Ishikawa (cell line): ENCODE measurements at regions not wholly inside any gene's neighbourhood (a gene's known extent, or its start where the extent isn't known, plus 50 kb on each side); places are given as distances from the start of the nearest gene placed in this dataset.

Experiments
- CEBPB ChIP-seq: IDR thresholded peaks from 2 replicates; pipeline ENCODE4 v1.6.1; 2012
- CREB1 ChIP-seq: IDR thresholded peaks from 2 replicates; pipeline ENCODE4 v1.6.1; 2012; ENCODE audit warnings: low read depth
- EGR1 ChIP-seq: IDR thresholded peaks from 2 replicates; pipeline ENCODE4 v1.6.1; 2012
- EP300 ChIP-seq: IDR thresholded peaks from 2 replicates; pipeline ENCODE4 v1.6.1; 2012; ENCODE audit warnings: borderline replicate concordance
- FOXM1 ChIP-seq: IDR thresholded peaks from 2 replicates; pipeline ENCODE4 v1.6.1; 2012; ENCODE audit warnings: low read depth, borderline replicate concordance
- NFIC ChIP-seq: IDR thresholded peaks from 2 replicates; pipeline ENCODE4 v1.6.1; 2012
- RAD21 ChIP-seq: IDR thresholded peaks from 2 replicates; pipeline ENCODE4 v1.6.1; 2012; ENCODE audit warnings: low read depth
- TAF1 ChIP-seq: IDR thresholded peaks from 2 replicates; pipeline ENCODE4 v1.6.1; 2012; ENCODE audit warnings: low read depth, mild to moderate bottlenecking
- TCF12 ChIP-seq: IDR thresholded peaks from 2 replicates; pipeline ENCODE4 v1.6.1; 2012; ENCODE audit warnings: low read depth
- TEAD4 ChIP-seq: IDR thresholded peaks from 2 replicates; pipeline ENCODE4 v1.6.1; 2012
- YY1 ChIP-seq: IDR thresholded peaks from 2 replicates; pipeline ENCODE4 v1.6.1; 2012; ENCODE audit warnings: low read depth
- ZBTB7A ChIP-seq: IDR thresholded peaks from 2 replicates; pipeline ENCODE4 v1.6.1; 2012; ENCODE audit warnings: low read depth
- TF ChIP-seq, protein P1 (sequence below): IDR thresholded peaks from 2 replicates; pipeline ENCODE4 v1.6.1; 2012
- TF ChIP-seq, protein P2 (sequence below): IDR thresholded peaks from 2 replicates; pipeline ENCODE4 v1.6.1; 2012; ENCODE audit warnings: low read depth, mild to moderate bottlenecking
- TF ChIP-seq, protein P3 (sequence below): IDR thresholded peaks from 2 replicates; pipeline ENCODE4 v1.6.1; 2012

GRCh38 chr6:54681267-54681666 is 165.3 kb upstream of the FAM83B start:
- TF ChIP-seq NFIC: no peak
- TF ChIP-seq, protein P1, sequence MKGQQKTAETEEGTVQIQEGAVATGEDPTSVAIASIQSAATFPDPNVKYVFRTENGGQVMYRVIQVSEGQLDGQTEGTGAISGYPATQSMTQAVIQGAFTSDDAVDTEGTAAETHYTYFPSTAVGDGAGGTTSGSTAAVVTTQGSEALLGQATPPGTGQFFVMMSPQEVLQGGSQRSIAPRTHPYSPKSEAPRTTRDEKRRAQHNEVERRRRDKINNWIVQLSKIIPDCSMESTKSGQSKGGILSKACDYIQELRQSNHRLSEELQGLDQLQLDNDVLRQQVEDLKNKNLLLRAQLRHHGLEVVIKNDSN: no peak
- no peak for TF ChIP-seq EP300

DNA sequence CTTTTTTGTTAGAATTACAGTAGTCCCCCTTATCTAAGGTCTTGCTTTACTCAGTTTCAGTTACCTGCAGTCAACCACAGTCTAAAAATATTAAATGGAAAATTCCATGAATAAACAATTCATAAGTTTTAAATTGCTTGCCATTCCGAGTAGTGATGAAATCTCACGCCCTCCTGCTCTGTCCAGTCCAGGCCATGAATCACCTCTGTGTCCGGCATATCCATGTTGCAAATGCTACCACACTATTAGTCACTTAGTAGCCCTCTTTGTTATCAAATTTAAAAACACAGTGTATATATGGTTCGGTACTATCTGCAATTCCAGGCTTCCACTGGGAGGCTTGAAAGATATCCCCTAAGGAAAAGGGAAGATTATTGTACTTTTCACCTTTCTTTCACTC is 164.6 kb upstream of the FAM83B start:
- no peak for TF ChIP-seq CREB1
- TF ChIP-seq ZBTB7A: no peak
- TF ChIP-seq TEAD4: no peak
- TF ChIP-seq, protein P2, sequence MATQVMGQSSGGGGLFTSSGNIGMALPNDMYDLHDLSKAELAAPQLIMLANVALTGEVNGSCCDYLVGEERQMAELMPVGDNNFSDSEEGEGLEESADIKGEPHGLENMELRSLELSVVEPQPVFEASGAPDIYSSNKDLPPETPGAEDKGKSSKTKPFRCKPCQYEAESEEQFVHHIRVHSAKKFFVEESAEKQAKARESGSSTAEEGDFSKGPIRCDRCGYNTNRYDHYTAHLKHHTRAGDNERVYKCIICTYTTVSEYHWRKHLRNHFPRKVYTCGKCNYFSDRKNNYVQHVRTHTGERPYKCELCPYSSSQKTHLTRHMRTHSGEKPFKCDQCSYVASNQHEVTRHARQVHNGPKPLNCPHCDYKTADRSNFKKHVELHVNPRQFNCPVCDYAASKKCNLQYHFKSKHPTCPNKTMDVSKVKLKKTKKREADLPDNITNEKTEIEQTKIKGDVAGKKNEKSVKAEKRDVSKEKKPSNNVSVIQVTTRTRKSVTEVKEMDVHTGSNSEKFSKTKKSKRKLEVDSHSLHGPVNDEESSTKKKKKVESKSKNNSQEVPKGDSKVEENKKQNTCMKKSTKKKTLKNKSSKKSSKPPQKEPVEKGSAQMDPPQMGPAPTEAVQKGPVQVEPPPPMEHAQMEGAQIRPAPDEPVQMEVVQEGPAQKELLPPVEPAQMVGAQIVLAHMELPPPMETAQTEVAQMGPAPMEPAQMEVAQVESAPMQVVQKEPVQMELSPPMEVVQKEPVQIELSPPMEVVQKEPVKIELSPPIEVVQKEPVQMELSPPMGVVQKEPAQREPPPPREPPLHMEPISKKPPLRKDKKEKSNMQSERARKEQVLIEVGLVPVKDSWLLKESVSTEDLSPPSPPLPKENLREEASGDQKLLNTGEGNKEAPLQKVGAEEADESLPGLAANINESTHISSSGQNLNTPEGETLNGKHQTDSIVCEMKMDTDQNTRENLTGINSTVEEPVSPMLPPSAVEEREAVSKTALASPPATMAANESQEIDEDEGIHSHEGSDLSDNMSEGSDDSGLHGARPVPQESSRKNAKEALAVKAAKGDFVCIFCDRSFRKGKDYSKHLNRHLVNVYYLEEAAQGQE: no peak

DNA sequence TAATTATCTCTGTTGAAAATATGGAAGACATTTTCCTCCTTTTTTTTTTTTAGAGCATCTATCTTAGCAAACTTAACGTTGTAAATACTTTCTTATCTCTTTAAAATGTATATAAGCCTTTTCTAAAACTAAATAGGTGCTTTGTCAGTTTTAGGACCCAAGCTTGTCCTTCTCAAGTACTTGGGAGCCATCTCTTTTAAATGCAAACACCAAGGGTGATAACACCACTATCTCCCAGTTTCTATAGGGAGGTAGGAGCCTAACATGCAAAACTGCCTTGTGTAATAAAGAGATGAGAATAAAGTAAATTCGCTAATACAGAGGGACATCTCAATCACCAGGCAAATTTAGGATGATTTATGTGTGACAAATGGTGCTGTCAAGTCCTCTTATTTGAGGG is 157.0 kb upstream of the FAM83B start:
- no peak for TF ChIP-seq RAD21
- no peak for TF ChIP-seq CEBPB
- no peak for TF ChIP-seq TCF12
- TF ChIP-seq EGR1: no peak
- no peak for TF ChIP-seq CREB1
- TF ChIP-seq TEAD4: no peak
- no peak for TF ChIP-seq YY1
- no peak for TF ChIP-seq EP300

GRCh38 chr6:54690596-54690995 is 156.0 kb upstream of the FAM83B start:
- TF ChIP-seq FOXM1: no peak
- no peak for TF ChIP-seq RAD21
- TF ChIP-seq CEBPB: no peak
- no peak for TF ChIP-seq TCF12

- TF ChIP-seq RAD21 (no peak), TAF1 (no peak), FOXM1 (no peak), EP300 (no peak)
- TF ChIP-seq, protein P3, sequence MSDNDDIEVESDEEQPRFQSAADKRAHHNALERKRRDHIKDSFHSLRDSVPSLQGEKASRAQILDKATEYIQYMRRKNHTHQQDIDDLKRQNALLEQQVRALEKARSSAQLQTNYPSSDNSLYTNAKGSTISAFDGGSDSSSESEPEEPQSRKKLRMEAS: no peak
Measured at GRCh38 chr6:54694928-54695532, 151.5 kb upstream of the FAM83B start.

DNA sequence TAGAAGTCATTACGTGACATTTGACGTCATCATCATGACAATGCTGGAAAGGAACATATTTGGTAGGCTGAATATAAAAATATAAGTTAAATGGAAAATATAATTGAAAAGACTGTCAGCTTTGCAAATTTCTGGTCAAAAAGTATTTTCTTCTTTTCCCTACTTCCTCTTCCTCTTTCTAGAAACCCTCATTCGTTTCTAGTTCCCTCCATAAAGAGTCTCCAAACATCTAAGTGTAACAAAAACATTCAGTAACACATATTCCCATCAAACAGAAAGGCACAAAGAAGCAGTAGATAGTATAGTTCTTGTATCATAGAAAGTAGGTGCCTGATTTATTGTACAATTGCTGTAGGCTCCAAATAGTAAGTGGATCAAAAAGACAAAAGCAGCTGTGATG is 150.8 kb upstream of the FAM83B start:
- TF ChIP-seq ZBTB7A (no peak), FOXM1 (no peak), CREB1 (no peak), RAD21 (no peak), CEBPB (no peak), TAF1 (no peak), EGR1 (no peak), TEAD4 (no peak)
- TF ChIP-seq, protein P1: no peak
- TF ChIP-seq, protein P3: no peak

DNA sequence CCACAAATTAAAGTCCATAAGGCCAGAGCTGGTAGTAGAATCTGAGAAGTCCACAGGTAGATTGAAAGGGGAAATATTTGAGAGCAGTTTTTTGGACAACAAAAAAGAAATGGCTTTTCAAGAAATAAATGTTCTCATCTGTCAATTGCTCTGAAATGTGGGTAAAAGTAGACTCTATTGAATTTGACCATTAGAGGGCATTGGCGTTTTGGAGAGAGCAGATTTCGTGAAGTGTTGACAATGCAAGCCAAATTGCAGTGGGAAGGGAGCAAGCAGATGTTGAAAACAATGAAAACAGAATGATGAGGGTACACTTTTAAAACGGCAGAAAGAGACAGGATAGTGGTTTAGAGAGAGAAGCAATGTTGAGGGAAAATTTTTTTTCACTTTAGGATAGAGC is 149.1 kb upstream of the FAM83B start:
- TF ChIP-seq, protein P2: no peak
- TF ChIP-seq CREB1: no peak
- TF ChIP-seq CEBPB: no peak
- TF ChIP-seq, protein P1: no peak
- TF ChIP-seq, protein P3: no peak
- TF ChIP-seq RAD21: peak; percentile 70
